ENCODE measurements at regions not wholly inside any gene's neighbourhood (a gene's known extent, or its start where the extent isn't known, plus 50 kb on each side); places are given as distances from the start of the nearest gene placed in this dataset.

- no peak for TF ChIP-seq CHD7 (IDR thresholded peaks at IDR 0.05; ENCODE audit: insufficient replicate concordance, low read length)
These were observed 145.3 kb upstream of the ALKAL2 start (continued) for GRCh38 chr2:433216-433615.
